ENCODE measurements at regions not wholly inside any gene's neighbourhood (a gene's known extent, or its start where the extent isn't known, plus 50 kb on each side); places are given as distances from the start of the nearest gene placed in this dataset.

DNA sequence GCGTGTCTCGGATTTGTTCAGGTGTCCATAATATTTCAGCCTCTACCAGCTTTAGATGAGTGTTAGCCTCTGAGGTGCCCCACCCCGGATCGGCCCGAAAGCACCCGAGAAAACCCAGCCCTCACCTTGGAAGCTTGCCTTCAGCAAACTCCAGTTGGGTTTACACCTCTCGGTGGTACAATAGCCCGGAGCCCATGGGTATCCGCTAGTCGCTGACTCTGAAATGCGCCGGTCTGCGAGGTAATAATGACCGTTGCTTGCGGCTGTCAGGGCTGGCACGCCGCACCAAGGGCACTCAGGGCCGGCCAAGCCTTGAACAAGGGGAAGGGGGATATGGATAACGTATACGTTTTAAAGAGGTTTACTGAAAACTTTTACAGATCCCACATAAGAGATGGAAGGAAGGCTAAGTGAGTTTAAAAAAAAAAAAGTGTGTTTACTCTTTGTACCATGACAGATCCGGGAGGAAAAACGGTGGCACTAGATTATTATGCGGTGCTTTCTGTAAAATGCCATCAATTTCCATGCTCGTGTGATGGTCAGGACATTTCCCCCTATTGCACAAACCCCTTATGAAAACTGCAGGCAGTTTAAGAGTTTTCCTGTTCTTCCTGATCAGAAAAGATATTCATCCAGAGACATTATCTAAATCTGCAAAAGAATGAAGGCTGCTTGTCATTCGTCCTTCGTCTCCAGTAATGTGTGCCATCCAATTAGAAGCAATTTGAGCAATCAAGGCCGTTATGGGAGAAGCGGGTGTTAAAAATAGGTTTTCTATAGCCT, 124.2 kb downstream of the TMEM161B start:
- TF ChIP-seq, protein P1, sequence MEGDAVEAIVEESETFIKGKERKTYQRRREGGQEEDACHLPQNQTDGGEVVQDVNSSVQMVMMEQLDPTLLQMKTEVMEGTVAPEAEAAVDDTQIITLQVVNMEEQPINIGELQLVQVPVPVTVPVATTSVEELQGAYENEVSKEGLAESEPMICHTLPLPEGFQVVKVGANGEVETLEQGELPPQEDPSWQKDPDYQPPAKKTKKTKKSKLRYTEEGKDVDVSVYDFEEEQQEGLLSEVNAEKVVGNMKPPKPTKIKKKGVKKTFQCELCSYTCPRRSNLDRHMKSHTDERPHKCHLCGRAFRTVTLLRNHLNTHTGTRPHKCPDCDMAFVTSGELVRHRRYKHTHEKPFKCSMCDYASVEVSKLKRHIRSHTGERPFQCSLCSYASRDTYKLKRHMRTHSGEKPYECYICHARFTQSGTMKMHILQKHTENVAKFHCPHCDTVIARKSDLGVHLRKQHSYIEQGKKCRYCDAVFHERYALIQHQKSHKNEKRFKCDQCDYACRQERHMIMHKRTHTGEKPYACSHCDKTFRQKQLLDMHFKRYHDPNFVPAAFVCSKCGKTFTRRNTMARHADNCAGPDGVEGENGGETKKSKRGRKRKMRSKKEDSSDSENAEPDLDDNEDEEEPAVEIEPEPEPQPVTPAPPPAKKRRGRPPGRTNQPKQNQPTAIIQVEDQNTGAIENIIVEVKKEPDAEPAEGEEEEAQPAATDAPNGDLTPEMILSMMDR (conservative IDR thresholded peaks at IDR 0.05 in 1 of 2, IDR thresholded peaks at IDR 0.05 in 1 of 2; ENCODE audit: extremely low read depth in 1 of 2, insufficient read depth in 1 of 2, low read depth in 1 of 2, low read length in 2 of 2): no peak
- TF ChIP-seq EZH2 (IDR thresholded peaks at IDR 0.05; ENCODE audit: borderline replicate concordance, low read length): peak; percentile 46
